ENCODE measurements at regions not wholly inside any gene's neighbourhood (a gene's known extent, or its start where the extent isn't known, plus 50 kb on each side); places are given as distances from the start of the nearest gene placed in this dataset.

- Histone ChIP-seq H3K27me3 (replicated peaks; ENCODE audit: insufficient read depth, low read depth, low read length, poor library complexity) (no peaks in the 10 kb centered on the region), H3K27ac (ENCODE audit: low read depth, low read length, poor library complexity, severe bottlenecking) (no peak overlapping the region), H3K4me1 (ENCODE audit: insufficient read depth, low read length, poor library complexity, severe bottlenecking) (no peaks in the 10 kb centered on the region), H3K36me3 (ENCODE audit: insufficient read depth, low read length, poor library complexity, severe bottlenecking) (no peaks in the 10 kb centered on the region), H3K4me3 (ENCODE audit: low read depth, low read length, poor library complexity, severe bottlenecking) (no peak overlapping the region), H3K9me3 (ENCODE audit: low read depth, low read length, poor library complexity, severe bottlenecking) (no peaks in the 10 kb centered on the region)
- no peak for DNase-seq (ENCODE audit: low spot score)
- intact Hi-C loops (cut with micrococcal nuclease; ENCODE audit: unreplicated experiment), result no loop called here
- BruUV-seq (replicated peaks), result no TSS peak
- ChIA-PET CTCF (no interaction called here), POLR2A (ENCODE audit: low non-redundant PET) (no interaction called here)
- TF ChIP-seq CTCF (conservative IDR thresholded peaks at IDR 0.05; ENCODE audit: low read depth, low read length), result no peak
- TF ChIP-seq EZH2 (IDR thresholded peaks at IDR 0.05; ENCODE audit: borderline replicate concordance, low read depth, low read length, poor library complexity, severe bottlenecking), result no peak
Measured at GRCh38 chr3:153744889-153745288, 376.3 kb upstream of the ARHGEF26 start.

GRCh38 chr3:153746211-153746610, 375.0 kb upstream of the ARHGEF26 start:
- Histone ChIP-seq H3K36me3 (ENCODE audit: insufficient read depth, low read length, poor library complexity, severe bottlenecking) (no peaks in the 10 kb centered on the region), H3K27me3 (replicated peaks; ENCODE audit: insufficient read depth, low read depth, low read length, poor library complexity) (no peaks in the 10 kb centered on the region), H3K4me3 (ENCODE audit: low read depth, low read length, poor library complexity, severe bottlenecking) (no peak overlapping the region), H3K4me1 (ENCODE audit: insufficient read depth, low read length, poor library complexity, severe bottlenecking) (no peaks in the 10 kb centered on the region), H3K9me3 (ENCODE audit: low read depth, low read length, poor library complexity, severe bottlenecking) (no peaks in the 10 kb centered on the region), H3K27ac (ENCODE audit: low read depth, low read length, poor library complexity, severe bottlenecking) (no peak overlapping the region)
- DNase-seq (ENCODE audit: low spot score), result no peak
- intact Hi-C loops (cut with micrococcal nuclease; ENCODE audit: unreplicated experiment), result no loop called here
- no TSS peak for BruUV-seq (replicated peaks)
- TF ChIP-seq EZH2 (IDR thresholded peaks at IDR 0.05; ENCODE audit: borderline replicate concordance, low read depth, low read length, poor library complexity, severe bottlenecking), result no peak
- TF ChIP-seq CTCF (conservative IDR thresholded peaks at IDR 0.05; ENCODE audit: low read depth, low read length), result no peak
- ChIA-PET POLR2A (ENCODE audit: low non-redundant PET) (no interaction called here), CTCF (no interaction called here)

- no TSS peak for BruUV-seq (replicated peaks)
- Histone ChIP-seq H3K4me3 (ENCODE audit: low read depth, low read length, poor library complexity, severe bottlenecking) (no peak overlapping the region), H3K9me3 (ENCODE audit: low read depth, low read length, poor library complexity, severe bottlenecking) (no peaks in the 10 kb centered on the region), H3K4me1 (ENCODE audit: insufficient read depth, low read length, poor library complexity, severe bottlenecking) (no peaks in the 10 kb centered on the region), H3K36me3 (ENCODE audit: insufficient read depth, low read length, poor library complexity, severe bottlenecking) (no peaks in the 10 kb centered on the region), H3K27me3 (replicated peaks; ENCODE audit: insufficient read depth, low read depth, low read length, poor library complexity) (no peaks in the 10 kb centered on the region), H3K27ac (ENCODE audit: low read depth, low read length, poor library complexity, severe bottlenecking) (no peak overlapping the region)
- TF ChIP-seq EZH2 (IDR thresholded peaks at IDR 0.05; ENCODE audit: borderline replicate concordance, low read depth, low read length, poor library complexity, severe bottlenecking) (no peak), CTCF (conservative IDR thresholded peaks at IDR 0.05; ENCODE audit: low read depth, low read length) (no peak)
- DNase-seq (ENCODE audit: low spot score), result no peak
- intact Hi-C loops (cut with micrococcal nuclease; ENCODE audit: unreplicated experiment), result no loop called here
- ChIA-PET CTCF (no interaction called here), POLR2A (ENCODE audit: low non-redundant PET) (no interaction called here)
Measured at GRCh38 chr3:153749070-153749610, 372.1 kb upstream of the ARHGEF26 start.
